Fibroblast of skin of abdomen (primary cell): ENCODE measurements at regions not wholly inside any gene's neighbourhood (a gene's known extent, or its start where the extent isn't known, plus 50 kb on each side); places are given as distances from the start of the nearest gene placed in this dataset.

Experiments used
- DNase-seq: peaks from one replicate; pipeline ENCODE4 v3.0.0-alpha.2; 2013

- no peak for DNase-seq
These were observed 55.0 kb upstream of the RGS5 start for GRCh38 chr1:163257763-163258162.

GRCh38 chr1:163258181-163258580 lies 55.5 kb upstream of the RGS5 start:
- peak; percentile 14 for DNase-seq

- DNase-seq: no peak
These were observed 57.7 kb upstream of the NUF2 start for GRCh38 chr1:163263818-163264655.

GRCh38 chr1:163265547-163265946 lies 56.2 kb upstream of the NUF2 start:
- no peak for DNase-seq

GRCh38 chr1:163267962-163268361 lies 53.8 kb upstream of the NUF2 start:
- DNase-seq: peak; percentile 37

GRCh38 chr1:163271535-163271934 lies 50.2 kb upstream of the NUF2 start:
- peak; percentile 2 for DNase-seq
